Left kidney (tissue), 1 donor: ENCODE measurements at regions not wholly inside any gene's neighbourhood (a gene's known extent, or its start where the extent isn't known, plus 50 kb on each side); places are given as distances from the start of the nearest gene placed in this dataset.

ENCODE experiments used
- DNase-seq: peaks from one replicate; pipeline ENCODE4 v3.0.0-alpha.2; 2013

DNA sequence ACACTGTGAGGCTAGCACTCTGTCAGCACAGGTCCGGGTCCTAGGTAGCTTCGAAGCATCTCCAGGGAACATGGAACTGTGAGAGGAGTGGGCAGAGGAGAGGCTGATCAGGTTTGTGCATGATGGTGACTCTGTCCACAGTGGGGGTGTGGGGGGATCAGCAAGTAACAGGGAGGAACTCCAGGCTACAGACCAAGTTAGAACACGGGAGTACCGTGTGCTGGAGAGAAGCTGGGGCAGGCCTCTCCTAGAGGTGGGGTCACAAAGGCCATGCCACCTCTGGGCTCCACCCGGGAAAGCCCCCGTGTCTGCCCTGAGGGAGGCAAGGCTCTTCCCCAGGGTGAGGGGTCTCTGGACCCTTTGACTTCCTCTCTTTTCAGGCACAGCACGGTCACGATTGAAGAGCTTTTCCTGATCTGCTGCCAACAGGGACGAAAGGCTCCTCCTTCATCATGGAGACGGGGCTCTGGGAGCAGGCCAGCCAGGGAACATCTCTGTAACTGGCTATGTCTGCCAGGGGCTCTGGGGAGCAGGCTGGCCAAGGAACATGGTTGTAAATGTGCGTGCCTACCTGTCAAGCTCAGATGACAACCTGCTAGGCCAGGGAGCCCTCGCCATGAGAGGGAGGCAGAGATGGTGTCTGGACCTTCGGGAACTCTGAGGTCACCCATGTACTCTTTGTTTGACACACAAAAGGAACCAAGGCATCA is 1476.1 kb downstream of the BRD1 start:
- no peak for DNase-seq

DNA sequence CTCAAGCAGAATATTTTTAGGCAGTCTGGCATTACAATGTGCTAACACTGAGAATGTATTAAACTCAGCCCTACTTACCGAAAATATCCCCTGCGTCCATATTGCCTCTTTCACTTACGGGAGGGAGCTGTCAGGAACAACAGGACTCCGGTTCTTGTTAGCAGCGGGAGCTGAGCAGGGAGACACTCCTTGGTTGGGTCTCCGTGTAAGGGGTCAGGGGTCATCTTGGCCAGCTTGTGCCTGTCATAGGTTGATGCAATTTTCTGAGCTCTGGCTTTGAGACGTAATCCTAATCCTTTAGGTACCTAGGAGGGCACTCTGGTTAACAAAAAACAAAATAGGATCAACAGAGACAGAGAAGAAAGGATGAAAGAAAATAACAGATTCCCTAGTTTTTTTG is 1477.2 kb downstream of the BRD1 start:
- DNase-seq, result no peak

DNA sequence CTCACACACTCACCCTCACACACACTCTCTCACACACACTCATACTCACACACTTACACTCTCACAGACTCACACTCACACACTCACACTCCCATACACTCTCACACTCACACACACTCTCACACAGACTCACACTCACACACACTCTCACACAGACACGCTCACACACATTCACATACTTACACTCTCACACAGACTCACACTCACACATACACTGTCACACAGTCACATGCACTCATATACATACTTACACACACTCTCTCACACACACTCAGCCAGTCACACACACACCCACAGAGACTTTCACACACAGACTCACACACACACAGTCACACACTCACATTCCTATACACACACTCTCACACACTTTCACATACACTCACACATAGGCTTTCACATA is 1478.8 kb downstream of the BRD1 start:
- no peak for DNase-seq

DNA sequence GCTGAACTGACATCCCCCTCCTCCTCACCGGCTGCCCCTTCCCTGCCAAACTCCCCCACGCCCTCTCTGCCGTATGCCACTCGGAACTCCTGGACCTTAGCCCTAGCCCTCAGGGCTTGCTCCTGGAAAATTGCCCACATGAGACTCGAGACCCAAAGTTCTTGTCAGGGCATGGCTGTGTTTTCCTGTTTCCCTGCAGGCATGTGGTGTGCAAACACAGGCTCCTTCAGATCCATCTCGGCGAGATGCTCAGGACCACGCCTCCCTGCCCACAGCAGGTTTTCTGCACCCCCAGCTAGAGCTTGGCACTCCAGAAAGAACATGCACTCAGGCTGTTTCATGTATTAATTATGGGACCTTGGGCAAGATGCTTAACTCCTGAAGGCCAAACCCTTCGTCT is 1480.4 kb downstream of the BRD1 start:
- DNase-seq, result no peak

DNA sequence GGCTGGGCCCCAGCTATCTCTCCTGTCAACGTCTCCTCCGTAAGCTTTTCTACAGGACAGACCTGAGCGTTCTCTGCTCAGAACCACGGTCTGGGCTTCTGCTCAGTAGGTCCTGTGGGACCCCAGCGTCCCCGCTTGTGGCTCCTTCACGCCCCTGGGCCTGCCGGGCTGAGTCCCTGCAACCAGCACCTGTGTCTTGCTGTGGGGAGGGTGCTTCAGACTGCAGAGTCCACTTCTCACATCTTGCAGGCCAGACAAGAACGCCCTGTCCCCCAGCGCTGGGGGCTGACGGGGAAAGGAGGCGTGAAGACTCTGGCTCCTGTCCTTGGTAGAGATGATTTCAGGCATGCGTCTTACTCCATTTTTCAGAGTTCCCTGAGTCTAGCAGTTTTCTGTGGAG is 1480.8 kb downstream of the BRD1 start:
- no peak for DNase-seq

DNA sequence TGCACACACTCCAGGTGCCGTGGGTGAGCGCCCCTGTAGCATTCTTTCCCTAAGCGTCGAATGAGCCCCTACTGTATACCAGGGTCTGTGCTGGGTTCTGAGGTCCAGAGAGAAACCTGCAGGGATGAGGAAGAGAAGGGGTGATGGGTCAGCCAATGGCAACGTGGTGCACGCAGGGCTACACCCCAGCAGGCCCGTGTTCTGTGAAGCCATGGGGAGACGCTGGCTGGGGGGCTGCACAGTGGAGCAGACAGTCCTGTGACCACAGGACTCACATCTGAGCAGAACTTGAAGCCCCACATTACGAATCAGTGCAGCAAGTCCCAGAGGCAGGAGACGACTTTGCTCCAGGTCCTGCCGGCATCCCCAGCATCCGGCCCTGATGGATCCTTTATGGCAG is 1481.4 kb downstream of the BRD1 start:
- DNase-seq, result no peak

DNA sequence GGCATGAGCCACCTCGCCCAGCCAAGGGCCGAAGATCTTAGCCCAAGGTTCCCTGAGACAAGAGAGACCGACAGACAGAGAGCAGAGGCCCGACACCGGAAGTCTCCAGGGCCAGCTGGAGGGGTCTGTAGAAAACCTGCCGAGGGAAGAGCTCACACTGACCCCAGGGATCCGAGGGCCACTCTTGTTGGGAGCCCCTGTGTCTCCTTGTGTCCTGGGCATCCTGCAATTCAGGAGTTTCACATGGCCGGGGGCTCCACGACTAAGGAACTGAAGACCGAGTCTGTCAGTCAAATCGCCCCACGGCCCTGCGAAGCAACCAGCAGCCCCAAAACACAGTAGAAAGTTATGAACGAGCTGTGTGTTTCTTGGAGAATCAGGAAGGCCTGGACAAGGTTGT is 1482.0 kb downstream of the BRD1 start:
- DNase-seq, result no peak

DNA sequence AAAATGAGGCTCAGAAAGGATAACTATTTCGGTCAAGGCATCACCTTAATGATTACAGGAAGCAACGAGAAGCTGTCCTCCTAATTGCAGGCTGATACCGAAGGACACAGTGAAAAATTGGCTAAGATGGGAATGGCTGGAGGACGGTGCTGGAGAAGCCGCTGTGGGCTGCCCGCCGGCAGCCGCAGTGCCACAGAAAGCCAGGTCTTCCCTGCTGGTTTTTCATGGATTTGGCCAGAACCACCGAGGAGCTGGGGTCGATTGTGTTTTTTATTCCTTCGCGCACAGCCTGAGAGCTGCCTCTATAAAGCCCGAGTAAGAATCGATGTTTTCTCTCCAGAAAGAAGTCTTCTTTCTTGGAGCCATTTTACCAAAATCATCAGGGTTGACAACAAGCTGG is 1484.2 kb downstream of the BRD1 start:
- DNase-seq, result no peak

DNA sequence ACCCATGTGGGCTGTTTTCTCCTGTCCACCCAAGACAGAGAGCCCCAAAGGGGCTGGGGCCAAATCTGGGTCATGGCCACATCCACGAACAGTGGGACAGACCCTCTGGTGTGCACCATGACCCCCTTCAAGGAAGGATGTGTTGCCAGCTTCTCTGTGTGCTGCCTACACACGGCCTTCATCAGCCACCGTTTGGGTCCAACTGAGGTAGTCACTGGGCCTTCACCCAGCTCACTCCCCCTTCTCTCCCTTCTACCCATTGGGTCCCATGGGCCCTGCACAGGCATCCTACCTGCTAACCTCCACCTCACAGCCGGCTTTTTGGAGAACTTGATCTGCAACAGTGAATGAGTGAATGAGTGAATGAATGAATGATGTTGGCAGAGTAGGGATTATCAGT is 1484.9 kb downstream of the BRD1 start:
- no peak for DNase-seq

DNA sequence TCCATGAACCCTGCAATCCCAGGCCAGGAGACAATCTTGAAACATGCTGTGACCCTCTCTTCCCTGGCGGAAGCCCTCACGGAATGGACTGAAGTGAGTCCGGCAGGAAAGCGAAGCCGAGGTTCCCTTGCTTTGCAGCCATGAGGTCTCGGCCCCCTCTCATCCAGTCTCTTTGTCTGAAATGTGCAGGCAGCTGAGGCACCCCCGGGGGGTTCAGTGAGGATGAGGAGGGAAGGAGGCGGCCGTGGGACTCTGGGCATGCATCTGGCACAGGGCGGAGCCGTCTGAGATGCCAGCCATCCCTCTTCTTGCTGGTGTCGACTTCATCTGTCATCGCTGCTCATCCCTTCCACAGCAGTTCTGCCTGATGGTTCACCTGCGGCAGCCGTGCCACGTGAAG is 1485.7 kb downstream of the BRD1 start:
- DNase-seq, result no peak

DNA sequence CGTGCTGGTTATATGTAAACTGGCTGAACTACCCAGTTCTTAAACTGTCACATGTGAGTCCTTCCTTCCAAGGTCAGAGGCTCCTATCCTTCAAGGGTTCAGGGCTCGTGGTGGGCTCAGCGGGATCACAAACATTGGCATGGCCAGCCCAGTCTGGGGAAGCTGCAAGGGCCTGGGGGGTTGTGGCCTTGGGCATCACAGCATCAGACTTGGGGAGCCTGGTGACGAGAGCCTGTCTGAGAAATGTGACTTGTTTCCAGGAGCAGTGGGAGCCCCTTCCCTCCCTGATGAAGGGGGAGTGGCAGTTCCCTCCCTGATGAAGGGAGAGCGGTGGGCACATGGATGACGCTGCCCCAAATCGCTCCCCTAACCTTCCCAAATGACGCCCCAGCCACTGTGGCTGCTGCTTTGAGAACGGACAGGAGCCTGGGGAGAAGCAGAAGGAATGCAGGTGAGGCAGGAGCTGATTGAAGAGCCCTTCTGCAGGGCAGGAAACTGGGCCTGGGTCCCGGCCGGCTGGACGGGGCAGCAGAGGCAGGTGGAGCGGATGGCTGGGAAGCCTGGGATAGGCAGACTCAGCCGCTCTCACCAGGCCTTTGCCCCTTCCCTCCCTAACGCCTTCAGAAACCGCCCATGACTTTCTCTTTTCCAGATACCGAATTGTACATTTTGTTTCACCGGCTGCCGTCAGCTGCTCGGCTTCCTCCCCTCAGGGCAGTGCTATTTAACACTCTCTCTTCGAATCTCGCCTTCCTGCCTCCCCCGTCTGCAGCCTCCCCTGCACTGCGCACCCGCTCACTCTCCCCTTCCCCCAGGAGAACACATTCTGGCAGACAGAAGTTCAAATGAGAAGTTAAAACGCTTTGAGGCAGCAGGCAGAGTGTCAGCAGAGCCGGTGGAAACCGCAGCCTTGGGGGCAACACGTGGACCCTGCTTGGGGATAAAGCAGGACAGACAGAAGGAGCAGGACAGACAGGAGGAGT is 1486.7 kb downstream of the BRD1 start:
- DNase-seq, result peak; percentile 40

DNA sequence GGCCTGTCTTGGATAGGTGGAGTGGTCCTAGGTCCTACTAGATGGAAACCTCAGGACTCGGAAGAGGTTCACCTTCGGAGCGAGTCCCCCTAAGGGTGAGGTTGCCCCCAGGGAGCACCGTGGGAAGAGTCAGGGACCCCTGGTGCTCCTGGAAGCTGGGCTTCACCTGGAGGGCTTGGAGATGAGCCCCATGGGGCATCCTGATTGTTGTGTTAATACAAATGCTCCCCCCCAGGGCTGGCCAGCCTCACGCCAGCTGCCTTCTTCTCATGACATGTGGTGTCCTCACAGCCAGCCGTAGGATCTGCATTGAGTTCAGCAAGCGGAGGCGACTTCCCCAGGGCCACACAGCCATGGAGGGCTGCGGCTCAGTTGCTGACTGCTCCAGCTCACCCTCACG is 1487.5 kb downstream of the BRD1 start:
- DNase-seq, result no peak

DNA sequence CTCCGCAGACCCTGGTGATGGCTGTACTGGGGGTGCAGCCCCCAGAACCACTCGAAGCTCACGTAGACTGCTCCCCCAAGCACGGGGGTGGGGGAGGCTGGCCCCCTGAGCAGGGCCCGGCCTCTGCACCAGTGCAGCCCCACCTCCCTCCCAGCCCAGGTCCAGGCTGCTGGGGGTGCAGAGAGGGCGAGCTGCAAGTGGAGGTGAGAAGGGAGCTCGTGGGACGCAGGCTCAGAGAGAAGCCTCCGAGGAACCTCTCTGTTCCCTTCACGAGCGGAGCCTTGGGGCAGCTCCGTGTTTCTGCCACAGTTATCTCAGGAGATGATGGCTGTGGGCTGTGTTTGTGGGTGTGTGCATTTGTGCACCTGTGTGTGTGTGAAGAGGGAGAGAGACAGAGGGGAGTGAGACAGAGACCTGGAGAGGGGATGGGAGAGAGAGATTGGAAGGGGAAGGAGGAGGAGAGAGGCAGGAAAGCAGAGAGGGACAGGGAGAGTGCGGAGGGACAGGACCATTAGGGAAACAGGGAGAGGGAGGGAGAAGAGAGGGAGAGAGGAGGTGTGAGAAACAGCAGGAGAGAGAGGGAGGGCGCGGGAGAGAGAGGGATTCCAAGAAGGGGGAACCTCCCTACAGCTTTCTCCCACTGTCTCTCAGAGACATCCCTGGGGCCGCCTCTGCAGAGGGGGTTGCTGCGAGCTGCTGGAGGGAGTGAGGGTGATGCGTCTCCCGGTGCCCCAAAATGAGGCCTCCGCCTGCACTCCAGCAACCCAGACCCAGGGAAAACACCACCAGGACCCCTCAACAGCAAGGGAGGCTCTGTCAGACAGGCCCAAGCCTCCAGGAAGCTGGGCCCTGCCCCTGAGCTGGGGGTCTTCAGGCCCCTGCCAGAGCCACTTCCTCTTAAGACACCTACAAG is 1488.6 kb downstream of the BRD1 start:
- DNase-seq, result no peak

DNA sequence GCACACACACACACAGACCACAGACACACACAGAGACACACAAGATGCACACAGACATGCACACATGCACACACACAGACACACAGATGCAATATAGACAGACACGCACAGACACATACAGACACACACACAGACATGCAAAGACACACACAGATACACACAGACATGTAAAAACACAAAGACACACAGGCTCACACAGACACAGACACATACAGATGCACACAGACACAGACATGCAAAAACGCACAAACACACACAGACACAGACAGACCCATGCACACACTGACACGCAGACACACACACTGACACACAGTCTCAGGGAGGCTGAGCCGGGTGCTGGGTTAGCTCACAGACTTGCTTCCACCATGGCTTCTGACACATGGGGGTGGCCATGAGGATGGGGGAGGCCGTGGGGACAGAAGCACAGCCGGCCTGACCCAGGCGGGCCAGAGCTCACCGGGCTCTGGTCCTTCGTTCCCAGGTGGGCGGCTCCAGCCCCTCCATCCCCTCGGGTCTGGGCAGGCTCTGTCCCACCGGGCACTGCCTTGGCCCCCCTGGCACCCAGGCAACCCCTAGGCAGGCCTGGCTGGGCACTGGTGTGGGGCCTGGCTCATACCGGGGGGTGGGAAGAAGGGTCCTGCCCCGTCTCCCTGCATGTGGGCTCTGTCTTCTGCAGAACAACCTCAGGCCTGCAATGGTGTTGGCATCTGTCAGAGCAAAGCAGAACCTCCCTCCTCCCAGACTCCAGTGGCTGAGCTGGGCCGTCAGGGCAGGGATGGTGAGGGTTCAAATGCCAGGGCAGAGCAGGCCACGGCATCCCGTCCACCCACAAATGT is 1489.5 kb downstream of the BRD1 start:
- DNase-seq, result no peak

DNA sequence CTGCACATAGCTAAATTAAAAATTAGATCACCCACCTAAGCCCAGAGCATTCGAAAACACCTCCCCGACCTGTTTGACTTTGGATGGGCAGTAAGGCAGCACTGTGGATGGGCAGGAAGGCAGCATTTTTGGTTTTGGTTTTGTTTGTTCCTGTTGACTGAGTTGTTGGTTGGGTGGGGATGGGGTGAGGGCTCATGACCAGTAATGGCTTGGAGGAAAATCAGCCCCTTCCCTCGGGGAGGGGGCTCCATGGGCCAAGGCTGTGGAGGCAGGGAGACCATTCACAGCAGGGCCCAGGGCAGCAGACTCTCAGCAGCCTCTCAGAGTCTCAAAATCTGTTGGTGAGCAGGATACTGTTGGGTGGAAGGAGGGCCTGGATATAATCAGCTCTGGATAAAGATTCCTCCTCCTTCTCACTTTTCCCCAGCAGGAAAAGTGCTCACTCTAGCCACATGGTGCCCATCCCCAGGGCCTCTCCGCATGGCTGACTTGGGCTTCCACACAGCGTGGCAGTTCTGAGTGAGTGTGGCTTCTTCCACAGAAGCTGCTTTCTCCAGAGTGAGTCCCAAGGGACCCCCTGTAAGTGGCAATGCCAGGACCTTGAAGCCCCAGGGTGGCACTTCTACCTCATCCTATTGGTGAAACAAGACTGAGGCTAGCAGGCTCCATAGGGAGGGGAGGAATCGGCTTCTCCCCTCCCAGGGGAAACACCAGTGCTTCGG is 1491.2 kb downstream of the BRD1 start:
- DNase-seq, result no peak

DNA sequence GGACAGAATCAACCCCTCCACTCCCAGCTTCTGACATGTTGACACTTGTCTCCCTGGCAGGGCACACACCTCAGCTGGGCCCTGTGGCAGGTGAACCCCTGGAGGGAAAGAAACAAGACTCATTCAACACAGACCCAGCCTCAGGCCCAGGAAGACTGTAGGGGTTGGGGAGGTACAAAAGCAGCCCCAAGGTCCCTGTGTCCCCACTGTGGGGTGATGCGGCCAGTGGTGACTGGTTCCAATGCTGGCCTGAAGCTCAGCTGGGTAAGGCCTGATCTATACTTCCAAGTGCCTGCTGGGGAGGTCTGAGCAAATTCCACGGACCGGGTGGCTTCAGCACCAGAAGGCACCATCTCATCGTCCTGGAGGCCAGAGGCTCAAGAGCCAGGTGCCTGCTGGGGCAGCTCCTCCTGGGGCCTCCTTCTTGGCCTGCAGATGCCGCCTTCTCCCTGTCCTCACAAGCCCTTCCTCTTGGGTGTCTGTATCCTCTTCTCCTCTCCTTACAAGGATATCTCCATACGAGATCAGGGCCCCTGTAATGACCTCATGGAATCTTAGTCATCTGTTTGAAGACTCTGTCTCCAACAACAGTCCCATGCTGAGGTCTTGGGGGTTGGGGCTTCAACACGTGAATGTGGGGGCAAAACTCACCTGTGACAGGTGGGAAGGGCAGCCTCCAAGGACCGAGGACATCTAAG is 1492.1 kb downstream of the BRD1 start:
- no peak for DNase-seq

DNA sequence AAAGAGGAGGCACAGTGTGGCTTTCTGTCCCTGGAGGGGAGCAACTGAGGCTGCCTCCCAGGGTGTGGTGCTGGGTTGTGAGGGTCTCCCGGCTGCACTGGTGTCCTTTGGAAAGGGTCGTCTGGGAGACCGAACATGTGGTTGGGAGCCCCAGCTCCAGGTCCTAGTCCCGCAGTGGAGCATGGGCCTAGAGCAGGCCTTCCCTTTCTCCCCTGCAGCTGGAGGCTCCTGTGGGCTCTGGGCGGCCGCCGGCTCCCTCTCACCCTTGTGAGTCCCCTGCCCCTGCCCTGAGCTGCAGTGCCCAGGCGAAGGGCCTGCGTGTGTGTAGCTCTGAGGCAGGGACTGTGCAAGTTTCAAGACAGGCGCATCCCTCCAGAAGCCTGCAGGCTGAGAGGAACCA is 1492.7 kb downstream of the BRD1 start:
- DNase-seq, result no peak

DNA sequence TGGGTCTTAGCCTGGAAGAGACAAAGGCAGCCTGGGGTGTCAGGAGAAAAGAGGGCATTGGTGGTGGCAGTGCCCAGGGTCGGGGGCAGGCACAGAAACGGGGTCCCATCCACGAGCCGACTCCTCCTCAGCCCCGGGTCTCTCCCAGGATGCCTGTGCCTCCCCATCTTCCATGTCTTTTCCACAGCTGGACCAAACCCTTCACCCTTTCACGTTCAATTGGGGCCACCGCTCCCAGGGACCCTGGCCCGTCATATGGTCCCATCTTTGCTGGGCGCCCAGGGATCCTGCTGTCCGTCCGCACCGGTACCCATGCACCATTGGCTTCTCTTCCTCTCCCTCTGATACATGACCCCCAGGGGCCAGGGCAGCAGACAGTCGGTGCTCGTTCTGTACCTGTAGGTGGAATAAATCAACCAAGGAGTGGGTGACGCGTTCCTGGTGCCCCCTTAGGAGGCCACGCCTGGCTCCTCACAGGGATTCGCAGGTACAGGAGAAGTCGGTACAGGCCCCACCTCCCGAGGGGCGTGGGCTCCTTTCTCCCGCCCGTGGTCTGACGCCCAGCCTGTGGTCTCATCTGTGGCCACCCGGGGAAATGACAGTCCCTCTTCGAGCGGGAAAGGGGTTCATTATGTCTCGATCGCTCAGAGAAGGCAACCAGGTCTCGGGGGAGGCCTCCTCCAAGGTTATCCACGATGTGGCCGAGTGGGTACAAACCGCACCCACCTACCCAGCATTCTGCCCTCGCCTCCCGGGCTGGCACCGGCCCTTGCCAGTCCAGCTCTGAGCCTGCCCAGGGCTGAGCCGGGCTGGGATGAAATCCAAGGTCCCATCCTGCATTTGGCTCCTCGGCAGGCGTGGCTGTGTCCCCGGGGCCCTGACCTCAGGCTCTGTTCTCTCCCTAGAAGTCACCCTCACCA is 1493.6 kb downstream of the BRD1 start:
- no peak for DNase-seq

DNA sequence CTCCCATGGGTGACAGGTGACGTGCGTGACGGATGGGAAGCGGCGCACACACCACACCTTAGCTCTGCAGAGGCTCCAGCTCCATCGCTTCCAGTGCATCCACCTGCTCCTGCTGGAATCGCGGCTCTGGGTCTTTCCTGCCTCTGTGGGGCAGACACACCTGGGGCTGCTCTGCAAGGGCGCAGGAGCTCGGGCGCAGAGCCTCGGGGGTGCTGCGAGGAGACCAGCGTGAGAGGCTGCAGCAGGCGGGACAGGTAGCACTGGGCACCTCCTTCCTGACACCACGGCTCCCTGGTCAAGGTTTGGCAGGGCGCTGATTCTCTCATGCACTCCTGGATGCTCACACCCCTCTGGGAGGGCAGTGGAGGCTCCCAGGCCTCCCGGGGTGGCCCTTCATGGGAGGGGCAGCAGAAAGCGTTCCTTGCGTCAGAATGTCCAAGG is 1494.3 kb downstream of the BRD1 start:
- DNase-seq, result no peak
